Sigmoid colon (tissue), 6 donors: ENCODE measurements at regions not wholly inside any gene's neighbourhood (a gene's known extent, or its start where the extent isn't known, plus 50 kb on each side); places are given as distances from the start of the nearest gene placed in this dataset.

Experiments
- DNase-seq: peaks from one replicate; pipeline ENCODE4 v3.0.0-alpha.2; 2019
- H3K27ac ChIP-seq, 4 donors: fragments of 200-600 bp; sonication (generic); one replicate each; pipeline ENCODE4 v1.5.1; 2016 to 2019; ENCODE audit warnings: mild to moderate bottlenecking in 1 of 4
- H3K27me3 ChIP-seq, 3 donors: fragments of 200-600 bp; sonication (generic); one replicate each; pipeline ENCODE4 v1.5.1; 2019; ENCODE audit warnings: mild to moderate bottlenecking in 1 of 3
- H3K36me3 ChIP-seq, 4 donors: fragments of 200-600 bp; sonication (generic); one replicate each; pipeline ENCODE4 v1.5.1; 2016 to 2019
- H3K4me1 ChIP-seq, 4 donors: fragments of 200-600 bp; sonication (generic); one replicate each; pipeline ENCODE4 v1.5.1; 2017 to 2019
- H3K4me3 ChIP-seq, 4 donors: fragments of 200-600 bp; sonication (generic); one replicate each; pipeline ENCODE4 v1.5.1; 2017 to 2019; ENCODE audit warnings: mild to moderate bottlenecking in 2 of 4, moderate library complexity in 1 of 4
- H3K9me3 ChIP-seq, 4 donors: fragments of 200-600 bp in 3 of 4; sonication (generic) in 3 of 4; one replicate each; pipeline versions ENCODE4 v1.5.1 to v1.6.1; 2013 to 2019
- CTCF ChIP-seq, 4 experiments: fragments of 450-650 bp in 3 of 4; fragments of 200-600 bp in 1 of 4; IDR thresholded peaks; one replicate each; pipeline ENCODE4 v1.5.1; 2016 to 2019; ENCODE audit warnings: antibody characterized with exemption in 4 of 4, mild to moderate bottlenecking in 3 of 4, moderate library complexity in 2 of 4
- EP300 ChIP-seq, 4 donors: sonication (generic); formaldehyde crosslinking; IDR thresholded peaks; one replicate each; pipeline ENCODE4 v1.6.1; 2017; ENCODE audit warnings: antibody characterized with exemption in 4 of 4
- POLR2A ChIP-seq, 2 donors: fragments of 450-650 bp; IDR thresholded peaks; one replicate each; pipeline ENCODE4 v1.6.1; 2016; ENCODE audit warnings: antibody characterized with exemption in 2 of 2, mild to moderate bottlenecking in 2 of 2, moderate library complexity in 2 of 2
- POLR2AphosphoS5 ChIP-seq, 4 donors: sonication (generic); formaldehyde crosslinking; IDR thresholded peaks; one replicate each; pipeline ENCODE4 v1.6.1; 2017; ENCODE audit warnings: antibody characterized with exemption in 4 of 4
- WGBS, 2 donors: extraction: QIAGEN DNeasy Blood & Tissue Kit; methylation state at CpG; one replicate each; pipeline ENCODE4 v1.1.7; 2013; 5-methylcytosine and 5-hydroxymethylcytosine counted together
- intact Hi-C: fragments of 100-400 bp; cut with DNase I; formaldehyde crosslinking; loops from one replicate; pipeline ENCODE4 v1.15.1; 2023
- donor health status: healthy with polysubstance abuse.
- donor health status: healthy.

- intact Hi-C loops: no loop called here
- Histone ChIP-seq H3K4me1 (peaks cover 0 to 22% (median 8%) of the 10 kb centered on the region in 4 donors), H3K4me3 (no peak overlapping the region), H3K27ac (peak overlapping the region in 1 of 4 donors; percentile 1), H3K36me3 (no peaks in the 10 kb centered on the region), H3K9me3 (no peaks in the 10 kb centered on the region), H3K27me3 (no peaks in the 10 kb centered on the region)
- no peak for DNase-seq
- WGBS, 2 donors: 80 to 84% methylated on average over 7 of the region's 7 CpGs
- TF ChIP-seq EP300 (IDR thresholded peaks at IDR 0.05): no peak
- no peak for TF ChIP-seq CTCF (IDR thresholded peaks at IDR 0.05)
- TF ChIP-seq POLR2A (IDR thresholded peaks at IDR 0.05): no peak
- no peak for TF ChIP-seq POLR2AphosphoS5 (IDR thresholded peaks at IDR 0.05)
Measured at GRCh38 chr1:201763455-201764140, 65.4 kb upstream of the IPO9 start.

GRCh38 chr1:201764166-201764565, 64.8 kb upstream of the IPO9 start:
- TF ChIP-seq CTCF (IDR thresholded peaks at IDR 0.05): no peak
- no peak for TF ChIP-seq EP300 (IDR thresholded peaks at IDR 0.05)
- TF ChIP-seq POLR2AphosphoS5 (IDR thresholded peaks at IDR 0.05): no peak
- TF ChIP-seq POLR2A (IDR thresholded peaks at IDR 0.05): no peak
- Histone ChIP-seq H3K27me3 (no peaks in the 10 kb centered on the region), H3K4me1 (peaks cover 0 to 23% (median 8%) of the 10 kb centered on the region in 4 donors), H3K4me3 (no peak overlapping the region), H3K9me3 (no peaks in the 10 kb centered on the region), H3K36me3 (no peaks in the 10 kb centered on the region), H3K27ac (no peak overlapping the region)
- WGBS, 2 donors: 90 to 92% methylated on average over 4 of the region's 4 CpGs
- DNase-seq: no peak
- intact Hi-C loops: no loop called here

GRCh38 chr1:201764579-201764978, 64.4 kb upstream of the IPO9 start:
- H3K4me3 ChIP-seq: no peak overlapping the region
- DNase-seq: no peak
- TF ChIP-seq CTCF (IDR thresholded peaks at IDR 0.05) (no peak), EP300 (IDR thresholded peaks at IDR 0.05) (no peak), POLR2AphosphoS5 (IDR thresholded peaks at IDR 0.05) (no peak), POLR2A (IDR thresholded peaks at IDR 0.05) (no peak)
- no peaks in the 10 kb centered on the region for H3K36me3 ChIP-seq
- no peak overlapping the region for H3K27ac ChIP-seq
- no peaks in the 10 kb centered on the region for H3K27me3 ChIP-seq
- no peaks in the 10 kb centered on the region for H3K9me3 ChIP-seq
- H3K4me1 ChIP-seq: peaks cover 0 to 27% (median 8%) of the 10 kb centered on the region in 4 donors
- 92 to 95% methylated on average over 2 of the region's 2 CpGs for WGBS, 2 donors
- intact Hi-C loops: no loop called here

GRCh38 chr1:201766131-201766866, 62.7 kb upstream of the IPO9 start:
- no peaks in the 10 kb centered on the region for H3K27me3 ChIP-seq
- H3K36me3 ChIP-seq: no peaks in the 10 kb centered on the region
- DNase-seq: no peak
- H3K27ac ChIP-seq: peak overlapping the region in 2 of 4 donors; percentile 23 to 39
- peaks cover 0 to 34% (median 11%) of the 10 kb centered on the region in 4 donors for H3K4me1 ChIP-seq
- peaks cover 0 to 4% (median 0%) of the 10 kb centered on the region in 4 donors for H3K9me3 ChIP-seq
- intact Hi-C loops: no loop called here
- peak in 2 of 4 donors; percentile 31 to 61 for TF ChIP-seq POLR2AphosphoS5 (IDR thresholded peaks at IDR 0.05)
- TF ChIP-seq EP300 (IDR thresholded peaks at IDR 0.05): no peak
- no peak for TF ChIP-seq CTCF (IDR thresholded peaks at IDR 0.05)
- TF ChIP-seq POLR2A (IDR thresholded peaks at IDR 0.05): no peak
- WGBS, 2 donors: 81 to 90% methylated on average over 7 of the region's 7 CpGs
- H3K4me3 ChIP-seq: no peak overlapping the region
